ENCODE measurements at regions not wholly inside any gene's neighbourhood (a gene's known extent, or its start where the extent isn't known, plus 50 kb on each side); places are given as distances from the start of the nearest gene placed in this dataset.

DNA sequence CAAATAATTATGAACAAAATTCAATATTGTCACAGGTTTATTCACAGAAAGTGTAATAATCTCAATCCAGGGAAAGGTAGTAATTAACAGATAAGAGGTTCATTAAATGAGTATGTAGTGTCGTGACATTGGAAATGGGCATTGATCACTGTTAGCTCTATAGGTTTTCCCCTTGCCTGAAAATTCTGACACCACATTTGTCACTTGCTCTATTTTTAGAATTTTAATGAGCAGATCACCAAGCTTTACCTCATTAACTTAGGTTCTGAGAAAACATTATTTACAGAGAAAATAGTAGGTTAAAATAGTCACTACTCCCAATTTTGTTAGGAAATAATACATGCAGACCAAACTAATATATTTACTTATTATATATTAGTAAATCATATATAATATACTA, 344.0 kb downstream of the DSC3 start:
- no peak for DNase-seq
- intact Hi-C loops (cut with DNase I): loop anchor here (10.0 kb wide), 1 partner anchor 64 kb away; no protein-coding TSS in a partner anchor
- H3K27me3 ChIP-seq: no peaks in the 10 kb centered on the region
- H3K9me3 ChIP-seq: no peaks in the 10 kb centered on the region
- no peak overlapping the region for H3K27ac ChIP-seq
- no peak for TF ChIP-seq POLR2A (IDR thresholded peaks at IDR 0.05)
- TF ChIP-seq, protein P1, sequence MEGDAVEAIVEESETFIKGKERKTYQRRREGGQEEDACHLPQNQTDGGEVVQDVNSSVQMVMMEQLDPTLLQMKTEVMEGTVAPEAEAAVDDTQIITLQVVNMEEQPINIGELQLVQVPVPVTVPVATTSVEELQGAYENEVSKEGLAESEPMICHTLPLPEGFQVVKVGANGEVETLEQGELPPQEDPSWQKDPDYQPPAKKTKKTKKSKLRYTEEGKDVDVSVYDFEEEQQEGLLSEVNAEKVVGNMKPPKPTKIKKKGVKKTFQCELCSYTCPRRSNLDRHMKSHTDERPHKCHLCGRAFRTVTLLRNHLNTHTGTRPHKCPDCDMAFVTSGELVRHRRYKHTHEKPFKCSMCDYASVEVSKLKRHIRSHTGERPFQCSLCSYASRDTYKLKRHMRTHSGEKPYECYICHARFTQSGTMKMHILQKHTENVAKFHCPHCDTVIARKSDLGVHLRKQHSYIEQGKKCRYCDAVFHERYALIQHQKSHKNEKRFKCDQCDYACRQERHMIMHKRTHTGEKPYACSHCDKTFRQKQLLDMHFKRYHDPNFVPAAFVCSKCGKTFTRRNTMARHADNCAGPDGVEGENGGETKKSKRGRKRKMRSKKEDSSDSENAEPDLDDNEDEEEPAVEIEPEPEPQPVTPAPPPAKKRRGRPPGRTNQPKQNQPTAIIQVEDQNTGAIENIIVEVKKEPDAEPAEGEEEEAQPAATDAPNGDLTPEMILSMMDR (IDR thresholded peaks at IDR 0.05): no peak
- no peaks in the 10 kb centered on the region for H3K36me3 ChIP-seq
- no peak overlapping the region for H3K4me3 ChIP-seq (replicated peaks in 1 of 3)
- WGBS, 2 donors: 94 to 96% methylated on average over 1 of the region's 1 CpG
- H3K4me1 ChIP-seq: no peaks in the 10 kb centered on the region

DNA sequence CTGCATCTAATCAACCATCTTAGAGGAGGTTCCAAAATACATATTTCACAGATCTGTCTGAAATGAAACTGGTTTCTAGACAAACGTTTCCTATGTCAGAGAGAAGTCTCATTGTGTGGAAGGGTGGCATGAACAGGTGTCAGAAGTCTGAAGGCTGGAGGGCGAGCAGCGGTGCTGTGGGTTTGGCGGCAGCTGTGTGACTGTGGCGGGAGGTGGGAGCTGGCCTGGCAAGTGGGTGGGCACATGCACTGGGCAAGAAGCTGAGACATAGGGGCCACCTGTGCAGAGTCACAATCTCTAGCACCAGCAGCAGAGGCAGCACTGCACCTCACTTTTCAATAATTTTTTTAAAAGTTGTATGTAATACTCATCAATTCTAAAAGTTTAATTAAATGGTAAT, 346.3 kb downstream of the DSC3 start:
- Histone ChIP-seq H3K4me1 (no peaks in the 10 kb centered on the region), H3K9me3 (no peaks in the 10 kb centered on the region), H3K27ac (no peak overlapping the region), H3K27me3 (no peaks in the 10 kb centered on the region), H3K36me3 (no peaks in the 10 kb centered on the region), H3K4me3 (replicated peaks in 1 of 3) (no peak overlapping the region)
- intact Hi-C loops (cut with DNase I): loop anchor here (10.0 kb wide), 1 partner anchor 61 kb away; no protein-coding TSS in a partner anchor
- no peak for DNase-seq
- WGBS, 2 donors: 91 to 93% methylated on average over 5 of the region's 5 CpGs
- no peak for TF ChIP-seq POLR2A (IDR thresholded peaks at IDR 0.05)
- TF ChIP-seq, protein P1 (IDR thresholded peaks at IDR 0.05): no peak

DNA sequence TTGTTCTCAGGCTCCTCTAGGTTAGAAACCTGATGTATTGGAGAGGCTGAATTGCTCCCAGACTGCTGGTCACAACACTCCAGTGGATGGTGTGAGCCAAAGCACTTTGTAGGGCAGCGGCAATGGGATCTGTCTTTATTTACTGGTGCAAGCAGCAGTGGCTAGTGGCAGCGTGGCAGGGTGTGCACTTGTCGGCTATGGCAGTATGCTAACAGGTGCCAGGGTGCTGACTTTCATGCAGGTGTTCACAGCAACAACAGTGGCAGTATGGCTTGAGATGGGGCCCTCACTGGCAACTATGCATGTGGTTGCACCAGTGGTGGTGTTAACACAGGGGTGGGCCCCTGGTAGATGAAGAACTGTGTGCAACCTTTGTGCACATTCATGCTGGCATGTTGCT, 347.8 kb downstream of the DSC3 start:
- no peak for DNase-seq
- intact Hi-C loops (cut with DNase I): loop anchor here (10.0 kb wide), 1 partner anchor 60 kb away; no protein-coding TSS in a partner anchor
- H3K9me3 ChIP-seq: no peaks in the 10 kb centered on the region
- H3K36me3 ChIP-seq: no peaks in the 10 kb centered on the region
- no peak for TF ChIP-seq POLR2A (IDR thresholded peaks at IDR 0.05)
- TF ChIP-seq, protein P1 (IDR thresholded peaks at IDR 0.05): no peak
- H3K4me3 ChIP-seq (replicated peaks in 1 of 3): no peak overlapping the region
- no peaks in the 10 kb centered on the region for H3K4me1 ChIP-seq
- WGBS, 2 donors: 81 to 92% methylated on average over 3 of the region's 3 CpGs
- H3K27ac ChIP-seq: no peak overlapping the region
- H3K27me3 ChIP-seq: no peaks in the 10 kb centered on the region

DNA sequence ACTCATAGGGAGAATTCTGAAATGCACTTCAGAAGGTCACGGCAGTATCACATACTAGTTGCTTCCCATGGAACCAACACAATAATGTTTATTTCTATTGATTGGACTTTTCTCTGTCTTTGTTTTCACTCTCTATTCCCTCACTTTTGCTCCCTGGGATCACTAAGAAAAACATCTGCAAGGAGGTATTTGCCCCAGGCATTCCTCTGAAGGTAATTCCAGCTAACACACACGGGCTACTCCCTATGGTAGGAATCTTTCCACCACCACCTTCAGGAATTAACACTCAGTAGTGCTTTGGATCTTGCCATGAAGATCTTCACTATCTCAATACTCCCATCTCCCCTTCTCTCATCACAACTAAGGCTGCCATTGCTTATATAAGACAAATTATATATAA, 353.3 kb downstream of the DSC3 start:
- intact Hi-C loops (cut with DNase I): no loop called here
- 72 to 75% methylated on average over 2 of the region's 2 CpGs for whole genome bisulfite sequencing, 2 donors
- DNase-seq: no peak

DNA sequence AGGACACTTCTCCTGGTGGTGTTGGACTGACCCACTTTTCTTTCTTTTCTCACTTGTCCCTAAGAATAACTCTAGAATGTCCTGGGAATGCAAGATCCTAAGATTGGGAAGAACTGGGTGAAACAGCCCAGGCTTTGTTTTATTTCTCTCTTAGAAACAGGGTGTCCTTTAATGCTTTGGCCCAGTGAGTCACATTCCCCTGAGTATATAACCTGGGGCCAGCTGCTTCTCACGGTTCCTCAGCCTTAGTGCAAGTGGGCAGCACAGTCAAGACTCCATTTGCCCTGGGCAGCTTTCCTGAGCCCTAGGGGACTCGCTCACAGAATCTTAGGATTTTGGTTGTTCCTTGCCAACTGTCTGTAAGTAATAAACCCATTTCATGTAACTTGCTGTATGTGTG, 355.0 kb downstream of the DSC3 start:
- H3K4me3 ChIP-seq (replicated peaks in 1 of 3): no peak overlapping the region
- intact Hi-C loops (cut with DNase I): no loop called here
- TF ChIP-seq, protein P1 (IDR thresholded peaks at IDR 0.05): no peak
- no peak for TF ChIP-seq POLR2A (IDR thresholded peaks at IDR 0.05)
- H3K9me3 ChIP-seq: no peaks in the 10 kb centered on the region
- H3K4me1 ChIP-seq: no peaks in the 10 kb centered on the region
- no peak overlapping the region for H3K27ac ChIP-seq
- WGBS, 2 donors: 73 to 87% methylated on average over 2 of the region's 2 CpGs
- no peak for DNase-seq
- H3K36me3 ChIP-seq: no peaks in the 10 kb centered on the region
- H3K27me3 ChIP-seq: no peaks in the 10 kb centered on the region

More for the DNA sequence above, 353.3 kb downstream of the DSC3 start:
- Histone ChIP-seq H3K36me3 (no peaks in the 10 kb centered on the region), H3K9me3 (no peaks in the 10 kb centered on the region), H3K4me3 (replicated peaks in 1 of 3) (no peak overlapping the region), H3K27ac (no peak overlapping the region), H3K27me3 (no peaks in the 10 kb centered on the region), H3K4me1 (no peaks in the 10 kb centered on the region)
- TF ChIP-seq, protein P1 (IDR thresholded peaks at IDR 0.05): no peak
- no peak for TF ChIP-seq POLR2A (IDR thresholded peaks at IDR 0.05)
